Endothelial cell of umbilical vein (primary cell): ENCODE measurements at regions not wholly inside any gene's neighbourhood (a gene's known extent, or its start where the extent isn't known, plus 50 kb on each side); places are given as distances from the start of the nearest gene placed in this dataset.

Source experiments
- BruUV-seq: library from RNA; stranded (reverse); fragments of 400-500 nt; replicated peaks from 2 replicates; lab custom pipeline; 2021; lab: Mats Ljungman, UMichigan
- CTCF ChIA-PET: fragments of 300-600, 350-600 bp; sonication (Branson Sonifier 250); formaldehyde crosslinking; loops from one replicate; lab custom pipeline; 2021; ENCODE audit warnings: antibody characterized with exemption, inconsistent platforms; lab: Charles Lee
- POLR2A ChIA-PET: fragments of 300-600, 350-600 bp; sonication (Branson Sonifier 250); formaldehyde crosslinking; loops from one replicate; lab custom pipeline; 2021; ENCODE audit warnings: antibody characterized with exemption, inconsistent platforms; lab: Charles Lee
- DNase-seq: peaks from one replicate; pipeline ENCODE4 v3.0.0-alpha.2; 2011; ENCODE audit warnings: low read depth, low spot score
- FAIRE-seq: peaks from 2 replicates; lab custom pipeline; 2011; peaks lifted over from hg19 to GRCh38; lab: Jason Lieb, UNC
- H2AFZ ChIP-seq: 2 replicates; pipeline ENCODE4 v1.6.0; 2012; ENCODE audit warnings: low read depth, low read length, control low read depth, inconsistent platforms
- H3K27ac ChIP-seq: 2 replicates; pipeline ENCODE4 v1.5.1; 2011; ENCODE audit warnings: low read depth, mild to moderate bottlenecking, control low read depth, low read length, moderate library complexity; ENCODE audit not compliant: insufficient read depth
- H3K27me3 ChIP-seq, 2 experiments: 2 replicates each; pipeline versions ENCODE4 v1.6.0 to v1.6.1; 2011; ENCODE audit warnings: low read length in 2 of 2, mixed read lengths in 1 of 2; ENCODE audit not compliant: control insufficient read depth in 2 of 2, insufficient read depth in 2 of 2
- H3K36me3 ChIP-seq, 2 experiments: 2 replicates in 1 of 2; 3 replicates in 1 of 2; pipeline ENCODE4 v1.5.1; 2011; ENCODE audit warnings: low read length in 2 of 2, mild to moderate bottlenecking in 1 of 2, moderate library complexity in 1 of 2; ENCODE audit not compliant: control insufficient read depth in 2 of 2, insufficient read depth in 2 of 2; ENCODE audit errors: extremely low read depth in 1 of 2
- H3K4me1 ChIP-seq: 3 replicates; pipeline ENCODE4 v1.5.1; 2011; ENCODE audit warnings: mild to moderate bottlenecking, low read length; ENCODE audit not compliant: control insufficient read depth, insufficient read depth; ENCODE audit errors: extremely low read depth
- H3K4me2 ChIP-seq: 2 replicates; pipeline ENCODE4 v1.6.1; 2011; ENCODE audit warnings: low read length, control low read depth, mixed read lengths; ENCODE audit not compliant: insufficient read depth
- H3K4me3 ChIP-seq, 3 experiments: fragments of 200-600 bp in 1 of 3; sonication (generic), shearing (Covaris generic) in 1 of 3; replicated peaks in 1 of 3; 2 replicates each; pipeline ENCODE4 v1.5.1; 2011 to 2016; ENCODE audit warnings: control low read depth in 3 of 3, low read length in 3 of 3, mild to moderate bottlenecking in 2 of 3, inconsistent platforms in 1 of 3, low read depth in 1 of 3, moderate library complexity in 1 of 3; ENCODE audit not compliant: insufficient read depth in 1 of 3
- H3K79me2 ChIP-seq: 2 replicates; pipeline ENCODE4 v1.6.0; 2012; ENCODE audit warnings: low read length, inconsistent platforms; ENCODE audit not compliant: control insufficient read depth, insufficient read depth
- H3K9ac ChIP-seq: replicated peaks from 2 replicates; pipeline ENCODE3; 2011; ENCODE audit warnings: low read length, control low read depth; ENCODE audit not compliant: insufficient read depth; ENCODE audit errors: extremely low read depth
- H3K9me1 ChIP-seq: replicated peaks from 3 replicates; pipeline ENCODE4 v1.6.0; 2011; ENCODE audit warnings: mild to moderate bottlenecking, low read length; ENCODE audit not compliant: control insufficient read depth, insufficient read depth; ENCODE audit errors: extremely low read depth
- H3K9me3 ChIP-seq: replicated peaks from 2 replicates; pipeline ENCODE4 v1.5.1; 2012; ENCODE audit warnings: low read length, inconsistent platforms; ENCODE audit not compliant: control insufficient read depth, insufficient read depth
- H4K20me1 ChIP-seq: replicated peaks from 2 replicates; pipeline ENCODE3; 2011; ENCODE audit warnings: mild to moderate bottlenecking, low read length; ENCODE audit not compliant: control insufficient read depth, insufficient read depth; ENCODE audit errors: extremely low read depth
- CTCF ChIP-seq, 2 donors: IDR thresholded peaks; 1 replicate in 1 of 2; 2 replicates in 1 of 2; pipeline ENCODE4 v1.5.1; 2011; ENCODE audit warnings: low read length in 2 of 2, mild to moderate bottlenecking in 2 of 2, moderate library complexity in 2 of 2, control low read depth in 1 of 2, inconsistent platforms in 1 of 2, low read depth in 1 of 2; ENCODE audit not compliant: insufficient read depth in 1 of 2; ENCODE audit errors: extremely low read depth in 1 of 2
- EZH2 ChIP-seq: IDR thresholded peaks from 2 replicates; pipeline ENCODE4 v1.6.1; 2012; ENCODE audit warnings: borderline replicate concordance, low read depth, mild to moderate bottlenecking, moderate library complexity, low read length, inconsistent platforms; ENCODE audit not compliant: severe bottlenecking
- FOS ChIP-seq: IDR thresholded peaks from 2 replicates; pipeline ENCODE4 v1.6.1; 2011; ENCODE audit warnings: mild to moderate bottlenecking, low read length, moderate library complexity, borderline replicate concordance; ENCODE audit not compliant: insufficient read depth
- GATA2 ChIP-seq: IDR thresholded peaks from 2 replicates; pipeline ENCODE4 v1.7.0; 2011; ENCODE audit warnings: low read depth, mild to moderate bottlenecking, moderate library complexity, mixed read lengths, low read length; ENCODE audit not compliant: insufficient read length, insufficient read depth
- JUN ChIP-seq: IDR thresholded peaks from 2 replicates; pipeline ENCODE4 v1.6.1; 2011; ENCODE audit warnings: borderline replicate concordance, low read depth; ENCODE audit not compliant: insufficient read length, insufficient read depth
- MAX ChIP-seq: IDR thresholded peaks from 2 replicates; pipeline ENCODE4 v1.6.1; 2011; ENCODE audit not compliant: insufficient read depth, insufficient read length
- MYC ChIP-seq: IDR thresholded peaks from one replicate; pipeline ENCODE4 v1.6.1; 2011; ENCODE audit warnings: mild to moderate bottlenecking, low read depth, low read length
- POLR2A ChIP-seq: IDR thresholded peaks from 2 replicates; pipeline ENCODE4 v1.6.1; 2012; ENCODE audit warnings: low read depth, mild to moderate bottlenecking, control low read depth, low read length
- POLR2AphosphoS5 ChIP-seq: IDR thresholded peaks from 2 replicates; pipeline ENCODE4 v1.6.1; 2012; ENCODE audit warnings: low read depth, mild to moderate bottlenecking, control low read depth, low read length, moderate library complexity; ENCODE audit not compliant: insufficient read depth
- dilution Hi-C: fragments of 300-500 bp; cut with MboI; formaldehyde crosslinking; loops from one replicate; pipeline ENCODE4 v1.15.0; 2019; ENCODE audit warnings: low sequenced_read_pairs; ENCODE audit not compliant: extremely low pct_ligation_motif_present
- intact Hi-C: fragments of 100-400 bp; cut with micrococcal nuclease; formaldehyde crosslinking; loops from one replicate; pipeline ENCODE4 v1.10.0; 2022

GRCh38 chr15:95265419-95265997 lies 1034.1 kb downstream of the MCTP2 start:
- H4K20me1 ChIP-seq, result no peaks in the 10 kb centered on the region
- no peak overlapping the region for H3K4me2 ChIP-seq
- no peaks in the 10 kb centered on the region for H3K9me3 ChIP-seq
- DNase-seq (no peak), FAIRE-seq (no peak)
- H2AFZ ChIP-seq, result no peak overlapping the region
- TF ChIP-seq EZH2 (no peak), POLR2A (no peak), GATA2 (no peak), MYC (no peak), MAX (no peak), CTCF (IDR thresholded peaks at IDR 0.05; ENCODE audit: extremely low read depth in 1 of 2, insufficient read depth in 1 of 2, low read depth in 1 of 2, low read length in 2 of 2) (no peak), FOS (no peak), JUN (no peak), POLR2AphosphoS5 (no peak)
- H3K9me1 ChIP-seq, result no peaks in the 10 kb centered on the region
- no peaks in the 10 kb centered on the region for H3K27me3 ChIP-seq
- H3K9ac ChIP-seq, result no peak overlapping the region
- no peaks in the 10 kb centered on the region for H3K36me3 ChIP-seq
- BruUV-seq, result no TSS peak
- no peak overlapping the region for H3K27ac ChIP-seq
- dilution Hi-C loops, result no loop called here
- CTCF ChIA-PET, result interaction anchor here (0.9 to 1.9 kb wide), 4 partner anchors 9 to 1061 kb away, joined by 3 to 6 read pairs (median 4); no protein-coding TSS in a partner anchor
- no peaks in the 10 kb centered on the region for H3K79me2 ChIP-seq
- H3K4me1 ChIP-seq, result peaks cover 29% of the 10 kb centered on the region
- intact Hi-C loops, result no loop called here
- POLR2A ChIA-PET, result interaction anchor here (0.5 kb wide), 1 partner anchor 1070 kb away, joined by 3 read pairs; no protein-coding TSS in a partner anchor
- H3K4me3 ChIP-seq, result no peak overlapping the region
